Astrocyte of the spinal cord (primary cell): ENCODE measurements at regions not wholly inside any gene's neighbourhood (a gene's known extent, or its start where the extent isn't known, plus 50 kb on each side); places are given as distances from the start of the nearest gene placed in this dataset.

ENCODE experiments used
- DNase-seq: peaks from one replicate; pipeline ENCODE4 v3.0.0; 2011; ENCODE audit warnings: low read depth, low spot score
- H3K4me3 ChIP-seq: 2 replicates; pipeline ENCODE4 v1.5.1; 2011; ENCODE audit warnings: low read depth, mild to moderate bottlenecking, low read length, moderate library complexity
- in situ Hi-C: cut with HindIII; loops from 2 replicates; pipeline ENCODE4 v1.10.0; 2017; ENCODE audit warnings: low sequenced_read_pairs
- TF ChIP-seq, protein P1 (sequence below): IDR thresholded peaks from 2 replicates; pipeline ENCODE4 v1.5.1; 2012; ENCODE audit warnings: low read depth, mild to moderate bottlenecking, low read length, inconsistent platforms

- in situ Hi-C loops: no loop called here
- H3K4me3 ChIP-seq: no peak overlapping the region
- TF ChIP-seq, protein P1, sequence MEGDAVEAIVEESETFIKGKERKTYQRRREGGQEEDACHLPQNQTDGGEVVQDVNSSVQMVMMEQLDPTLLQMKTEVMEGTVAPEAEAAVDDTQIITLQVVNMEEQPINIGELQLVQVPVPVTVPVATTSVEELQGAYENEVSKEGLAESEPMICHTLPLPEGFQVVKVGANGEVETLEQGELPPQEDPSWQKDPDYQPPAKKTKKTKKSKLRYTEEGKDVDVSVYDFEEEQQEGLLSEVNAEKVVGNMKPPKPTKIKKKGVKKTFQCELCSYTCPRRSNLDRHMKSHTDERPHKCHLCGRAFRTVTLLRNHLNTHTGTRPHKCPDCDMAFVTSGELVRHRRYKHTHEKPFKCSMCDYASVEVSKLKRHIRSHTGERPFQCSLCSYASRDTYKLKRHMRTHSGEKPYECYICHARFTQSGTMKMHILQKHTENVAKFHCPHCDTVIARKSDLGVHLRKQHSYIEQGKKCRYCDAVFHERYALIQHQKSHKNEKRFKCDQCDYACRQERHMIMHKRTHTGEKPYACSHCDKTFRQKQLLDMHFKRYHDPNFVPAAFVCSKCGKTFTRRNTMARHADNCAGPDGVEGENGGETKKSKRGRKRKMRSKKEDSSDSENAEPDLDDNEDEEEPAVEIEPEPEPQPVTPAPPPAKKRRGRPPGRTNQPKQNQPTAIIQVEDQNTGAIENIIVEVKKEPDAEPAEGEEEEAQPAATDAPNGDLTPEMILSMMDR: no peak
- DNase-seq: no peak
Observed at GRCh38 chr6:163635731-163636364, 221.3 kb downstream of the QKI start.

DNA sequence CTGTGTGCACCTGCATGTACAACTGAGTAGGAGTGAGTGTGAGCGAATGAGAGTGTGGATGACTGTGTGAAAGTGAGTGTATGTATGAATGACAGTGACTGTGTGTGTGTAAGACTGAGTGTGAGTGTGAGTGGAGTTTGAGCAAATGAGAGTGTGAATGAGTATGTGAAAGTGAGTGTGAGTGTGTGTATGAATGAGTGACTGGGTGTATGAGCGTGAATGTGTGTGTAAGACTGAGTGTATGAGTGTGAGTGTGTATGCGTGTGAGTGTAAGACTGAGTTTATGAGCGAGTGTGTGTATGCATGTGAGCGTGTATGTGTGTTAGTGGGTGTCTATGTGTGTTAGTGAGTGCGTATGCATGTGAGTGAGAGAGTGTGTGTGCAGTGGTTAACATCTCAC is 220.8 kb downstream of the QKI start:
- in situ Hi-C loops: no loop called here
- no peak overlapping the region for H3K4me3 ChIP-seq
- no peak for DNase-seq
- TF ChIP-seq, protein P1: no peak

DNA sequence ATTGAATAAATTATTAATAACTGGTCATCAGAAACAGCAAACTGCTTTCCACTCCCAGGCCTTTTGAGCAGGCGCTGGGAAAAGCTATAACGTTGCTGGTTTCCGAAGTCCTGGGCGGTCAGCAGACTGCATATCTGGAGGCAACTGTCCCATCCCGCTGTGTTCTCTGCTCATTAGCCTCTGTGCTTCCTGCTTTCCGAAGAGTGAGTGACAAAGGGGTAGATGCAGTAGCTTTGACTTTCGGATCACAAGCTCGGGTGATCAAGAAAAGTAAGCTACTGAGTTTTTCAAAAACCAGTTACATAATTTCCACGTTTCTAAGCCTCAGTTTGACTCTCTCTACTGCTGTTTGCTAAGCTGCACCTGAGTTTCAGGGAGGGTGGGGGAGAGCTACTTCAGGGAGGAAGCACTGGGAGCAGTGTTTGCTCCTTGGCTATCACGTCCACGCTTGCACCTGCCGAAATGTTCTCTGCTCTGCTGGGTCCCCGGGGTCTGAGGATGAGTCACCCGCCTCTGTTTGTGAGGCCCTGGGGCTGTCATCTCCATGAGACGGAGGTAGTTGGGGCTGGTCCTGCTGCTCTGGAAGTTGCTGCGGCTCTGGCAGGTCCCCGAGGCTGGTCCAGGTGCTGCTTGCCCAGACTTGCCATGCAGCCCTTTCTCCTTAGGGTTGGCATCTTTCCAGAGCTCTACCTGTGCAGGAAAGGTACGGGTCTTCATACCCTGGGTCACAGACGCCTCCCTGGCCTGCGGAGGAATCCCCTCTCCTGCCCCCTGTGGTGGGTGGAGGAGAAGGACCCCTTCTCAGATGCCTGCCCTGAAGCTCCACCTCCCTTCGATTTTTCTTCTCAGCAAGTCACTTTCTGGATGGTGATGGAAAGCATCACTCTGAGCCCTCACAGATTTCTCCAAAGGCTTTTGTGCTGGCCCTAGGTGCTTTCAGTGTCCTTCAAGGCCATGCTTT is 220.0 kb downstream of the QKI start:
- TF ChIP-seq, protein P1: no peak
- DNase-seq: no peak
- in situ Hi-C loops: no loop called here
- H3K4me3 ChIP-seq: no peak overlapping the region

DNA sequence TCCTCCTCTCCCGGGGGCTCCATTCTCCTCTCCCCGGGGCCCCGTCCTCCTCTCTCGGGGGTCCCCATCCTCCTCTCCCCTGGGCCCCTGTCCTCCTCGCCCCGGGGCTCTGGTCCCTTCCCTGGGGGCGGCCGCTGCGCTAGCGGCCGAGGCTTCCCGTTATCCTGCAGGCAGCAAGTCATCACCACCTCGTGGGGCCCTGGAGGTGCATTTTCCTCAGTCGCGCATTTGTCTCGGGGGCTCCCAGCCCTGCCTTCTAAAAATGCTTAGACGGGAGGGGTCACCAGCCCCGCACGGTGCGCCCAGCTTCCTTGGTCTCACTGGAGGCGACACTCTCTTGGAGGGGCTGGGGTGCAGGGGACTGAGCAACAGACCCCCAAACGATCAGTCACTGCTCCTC is 216.5 kb downstream of the QKI start:
- no peak for DNase-seq
- in situ Hi-C loops: no loop called here
- no peak overlapping the region for H3K4me3 ChIP-seq
- TF ChIP-seq, protein P1: no peak

GRCh38 chr6:163630572-163630971 is 216.1 kb downstream of the QKI start:
- in situ Hi-C loops: no loop called here
- no peak for DNase-seq
- no peak overlapping the region for H3K4me3 ChIP-seq
- TF ChIP-seq, protein P1: no peak

GRCh38 chr6:163630096-163630495 is 215.6 kb downstream of the QKI start:
- in situ Hi-C loops: no loop called here
- TF ChIP-seq, protein P1: no peak
- H3K4me3 ChIP-seq: no peak overlapping the region
- no peak for DNase-seq
